ENCODE measurements at regions not wholly inside any gene's neighbourhood (a gene's known extent, or its start where the extent isn't known, plus 50 kb on each side); places are given as distances from the start of the nearest gene placed in this dataset.

GRCh38 chr6:74603322-74604076 is 602.4 kb downstream of the COL12A1 start:
- H4K20me1 ChIP-seq (replicated peaks; ENCODE audit: control insufficient read depth, insufficient read depth, low read length): no peaks in the 10 kb centered on the region
- BruUV-seq (replicated peaks): no TSS peak
- no peak overlapping the region for H3K27ac ChIP-seq (ENCODE audit: extremely low read depth, low read depth, low read length)
- in situ Hi-C loops (cut with MboI): no loop called here
- H2AFZ ChIP-seq (ENCODE audit: low read depth, low read length): no peak overlapping the region
- H3K79me2 ChIP-seq (ENCODE audit: control insufficient read depth, insufficient read depth, low read length): no peaks in the 10 kb centered on the region
- H3K36me3 ChIP-seq (ENCODE audit: control insufficient read depth, insufficient read depth, low read length): no peaks in the 10 kb centered on the region
- FAIRE-seq (no peak), DNase-seq (ENCODE audit: extremely low read depth in 1 of 4, low spot score in 3 of 4) (no peak), ATAC-seq (no peak)
- ChIA-PET POLR2A (no interaction called here), CTCF (ENCODE audit: low intra/inter-chr PET ratio) (no interaction called here)
- H3K9ac ChIP-seq (ENCODE audit: insufficient read depth in 1 of 2, low read depth in 2 of 2, low read length in 2 of 2): no peak overlapping the region
- H3K4me3 ChIP-seq: no peak overlapping the region
- intact Hi-C loops (cut with micrococcal nuclease): no loop called here
- no peaks in the 10 kb centered on the region for H3K4me1 ChIP-seq (replicated peaks in 1 of 2; ENCODE audit: control insufficient read depth in 2 of 2, insufficient read depth in 2 of 2, low read length in 2 of 2)
- no peaks in the 10 kb centered on the region for H3K9me3 ChIP-seq (replicated peaks; ENCODE audit: control insufficient read depth, insufficient read depth, low read depth, low read length)
- no peaks in the 10 kb centered on the region for H3K27me3 ChIP-seq (ENCODE audit: control insufficient read depth in 2 of 2, insufficient read depth in 2 of 2, low read length in 2 of 2)
- H3K4me2 ChIP-seq (ENCODE audit: insufficient read depth, low read length): no peak overlapping the region
- WGBS (ENCODE audit: insufficient coverage, low coverage, missing lambda C conversion rate): 0% methylated on average over 2 of the region's 2 CpGs
- TF ChIP-seq RBM15 (IDR thresholded peaks at IDR 0.05; ENCODE audit: insufficient read depth, low read length) (no peak), BRCA1 (IDR thresholded peaks at IDR 0.05) (no peak), BRCA1 (CRISPR knock-in tag; IDR thresholded peaks at IDR 0.05) (no peak), RCOR1 (IDR thresholded peaks at IDR 0.05; ENCODE audit: borderline replicate concordance in 1 of 2, low read depth in 2 of 2, low read length in 2 of 2) (no peak), ZNF444 (CRISPR knock-in tag; IDR thresholded peaks at IDR 0.05) (no peak), CBX5 (IDR thresholded peaks at IDR 0.05; ENCODE audit: borderline replicate concordance, low read depth) (no peak), ZNF277 (CRISPR knock-in tag; IDR thresholded peaks at IDR 0.05; ENCODE audit: borderline replicate concordance) (no peak), CGGBP1 (CRISPR knock-in tag; IDR thresholded peaks at IDR 0.05) (no peak), ZBTB49 (CRISPR knock-in tag; IDR thresholded peaks at IDR 0.05; ENCODE audit: borderline replicate concordance) (no peak), CREB3L1 (IDR thresholded peaks at IDR 0.05; ENCODE audit: borderline replicate concordance, low read depth) (no peak), CAMTA2 (CRISPR knock-in tag; conservative IDR thresholded peaks at IDR 0.05) (no peak), BRF1 (IDR thresholded peaks at IDR 0.05; ENCODE audit: borderline replicate concordance, extremely low read depth, insufficient read length) (no peak), STAT5A (IDR thresholded peaks at IDR 0.05; ENCODE audit: borderline replicate concordance, low read length) (no peak), SNIP1 (IDR thresholded peaks at IDR 0.05; ENCODE audit: low read depth) (no peak), FOXA3 (CRISPR knock-in tag; conservative IDR thresholded peaks at IDR 0.05 in 1 of 2, IDR thresholded peaks at IDR 0.05 in 1 of 2) (no peak), SMAD4 (CRISPR knock-in tag; conservative IDR thresholded peaks at IDR 0.05) (no peak), FOXJ2 (tag; IDR thresholded peaks at IDR 0.05) (no peak), POLR2G (IDR thresholded peaks at IDR 0.05; ENCODE audit: low read depth, low read length) (no peak)
- H3K9me1 ChIP-seq (ENCODE audit: control insufficient read depth, insufficient read depth, low read length): no peaks in the 10 kb centered on the region

Data from K562 (cell line).